Suppressor macrophage (primary cell): ENCODE measurements at regions not wholly inside any gene's neighbourhood (a gene's known extent, or its start where the extent isn't known, plus 50 kb on each side); places are given as distances from the start of the nearest gene placed in this dataset.
"Not testable (repeated sequence)": the region's sequence is repeated elsewhere in the genome, so short reads cannot be mapped to it uniquely, and the experiment has no call there.

Experiments used
- DNase-seq, 4 experiments: peaks; one replicate each; pipeline ENCODE4 v3.0.0-alpha.2; 2020 to 2022

GRCh38 chr15:70395164-70395563 is 297.4 kb upstream of the TLE3 start:
- DNase-seq: no peak

GRCh38 chr15:70390723-70391122 is 293.0 kb upstream of the TLE3 start:
- no peak for DNase-seq

DNA sequence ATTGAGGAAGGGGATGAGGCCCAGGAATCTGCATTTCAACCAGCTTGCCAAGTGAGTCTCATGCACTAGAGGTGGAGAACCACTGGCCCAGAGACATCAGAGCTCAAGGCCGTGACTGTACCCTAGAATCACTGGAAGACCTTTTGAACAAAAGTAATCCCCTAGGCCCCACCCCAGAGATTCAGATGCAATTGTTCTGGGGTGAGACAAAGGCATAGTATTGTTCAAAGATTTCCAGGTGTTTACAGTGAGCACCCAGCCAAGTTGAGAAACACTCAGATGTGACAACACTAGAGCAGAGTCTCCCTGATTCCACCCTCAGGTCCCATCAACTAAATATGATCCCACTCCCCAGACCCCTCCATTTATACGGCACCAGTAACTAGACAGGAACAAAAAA is 290.3 kb upstream of the TLE3 start:
- DNase-seq: no peak

DNA sequence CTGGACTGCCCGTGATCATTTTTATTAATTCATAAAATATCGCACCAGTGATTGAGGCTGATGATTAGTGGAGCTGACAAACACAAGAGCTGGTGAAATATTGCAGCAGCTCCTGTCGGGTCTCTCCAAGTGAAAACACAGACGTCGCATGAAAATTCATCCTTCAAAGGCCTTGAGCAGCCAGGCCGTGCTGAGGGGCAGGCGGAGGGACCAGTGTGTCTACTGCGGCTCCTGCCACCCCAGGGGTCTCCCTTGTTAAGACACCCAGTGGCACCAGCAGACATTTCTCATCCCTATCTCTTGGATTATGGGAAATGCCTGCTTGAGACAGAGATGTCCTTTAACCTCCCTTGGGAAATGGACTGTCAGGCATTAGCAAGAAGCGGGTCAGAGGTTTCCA is 289.4 kb upstream of the TLE3 start:
- no peak for DNase-seq

DNA sequence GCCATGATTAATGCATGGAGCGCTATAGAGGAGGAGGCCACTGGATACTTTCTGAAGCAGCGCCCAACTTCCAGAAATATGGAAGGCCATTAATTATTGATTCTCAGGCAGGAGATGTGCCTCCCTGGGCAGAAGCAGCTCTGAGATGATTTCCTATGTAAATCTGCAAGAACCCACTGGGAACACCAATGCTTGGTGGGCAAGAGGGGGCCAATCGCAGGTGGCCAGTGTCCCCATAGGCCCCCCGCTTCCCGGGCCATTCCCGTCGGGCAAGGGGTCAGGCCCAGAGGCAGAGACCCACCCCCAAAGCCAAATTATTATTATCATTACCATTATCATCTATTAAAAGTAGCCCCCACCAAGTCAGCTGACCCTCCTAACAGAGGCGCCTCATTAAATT is 288.0 kb upstream of the TLE3 start:
- no peak for DNase-seq

GRCh38 chr15:70385052-70385451 is 287.3 kb upstream of the TLE3 start:
- DNase-seq: peak in 1 of 4 experiments; percentile 17

GRCh38 chr15:70383856-70384255 is 286.1 kb upstream of the TLE3 start:
- DNase-seq: no peak

GRCh38 chr15:70382762-70383458 is 285.2 kb upstream of the TLE3 start:
- peak in 1 of 4 experiments; percentile 6 for DNase-seq

DNA sequence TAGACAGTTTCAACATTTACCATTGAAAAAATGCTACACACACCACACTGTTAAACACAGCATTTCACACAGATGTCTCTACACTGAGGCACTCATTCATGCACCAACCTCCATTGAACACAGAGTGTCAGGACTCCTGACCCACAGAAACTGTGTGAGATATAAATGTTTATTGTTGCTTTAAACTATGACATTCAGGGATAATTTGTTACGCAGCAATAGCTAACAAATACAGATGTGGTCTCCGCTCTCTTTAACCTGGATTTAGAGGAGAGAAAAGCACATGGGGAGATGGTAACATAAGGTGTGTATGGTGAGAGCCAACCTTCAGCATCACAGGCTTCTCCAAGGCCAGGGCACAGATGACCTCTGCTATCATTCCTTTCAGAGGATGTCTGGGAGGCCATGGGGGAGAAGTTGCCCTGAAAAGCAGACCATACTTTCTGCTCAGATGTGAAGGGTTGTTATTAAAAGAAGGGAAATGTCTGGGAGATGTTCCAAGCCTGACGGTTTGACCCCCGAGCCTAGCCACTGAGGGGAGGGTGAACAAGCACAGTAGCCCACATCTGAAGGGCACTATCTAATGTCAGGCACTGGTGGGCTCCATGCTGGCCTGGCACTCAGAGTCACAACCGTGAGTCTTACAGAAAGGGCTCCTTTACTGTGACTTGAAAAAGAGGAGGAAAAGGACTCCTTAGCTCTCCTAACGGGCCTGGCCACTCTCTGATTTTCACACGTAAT is 284.5 kb upstream of the TLE3 start:
- DNase-seq: no peak

- peak in 3 of 4 experiments; percentile 11 to 19 (median 16) for DNase-seq
Measured at GRCh38 chr15:70379938-70380883, 282.5 kb upstream of the TLE3 start.

DNA sequence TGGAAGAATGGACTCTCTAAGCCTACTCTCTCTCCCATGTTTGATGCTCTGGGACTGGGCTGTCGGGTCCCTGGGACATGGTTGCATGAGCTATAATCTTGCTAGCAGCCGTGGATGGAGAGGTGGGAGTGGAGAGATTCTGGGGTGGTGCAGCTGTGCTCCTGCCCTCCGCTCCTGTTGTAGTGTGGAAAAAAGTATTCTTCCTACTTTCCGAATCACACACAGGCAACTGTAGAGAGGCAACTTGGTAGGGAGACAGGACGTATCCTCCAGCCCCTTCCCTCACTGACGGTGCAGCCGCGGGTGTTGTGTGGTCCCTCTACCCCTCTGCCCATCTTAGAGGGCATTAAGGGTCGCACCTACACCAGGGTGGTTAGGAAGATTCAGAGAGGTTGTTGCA is 281.4 kb upstream of the TLE3 start:
- DNase-seq: no peak

- no peak for DNase-seq
Measured at GRCh38 chr15:70378126-70379031, 280.7 kb upstream of the TLE3 start.

GRCh38 chr15:70376929-70377691 is 279.4 kb upstream of the TLE3 start:
- peak; percentile 33 to 60 (median 50) for DNase-seq

GRCh38 chr15:70376031-70376928 is 278.6 kb upstream of the TLE3 start:
- peak in 1 of 4 experiments; percentile 30 for DNase-seq

DNA sequence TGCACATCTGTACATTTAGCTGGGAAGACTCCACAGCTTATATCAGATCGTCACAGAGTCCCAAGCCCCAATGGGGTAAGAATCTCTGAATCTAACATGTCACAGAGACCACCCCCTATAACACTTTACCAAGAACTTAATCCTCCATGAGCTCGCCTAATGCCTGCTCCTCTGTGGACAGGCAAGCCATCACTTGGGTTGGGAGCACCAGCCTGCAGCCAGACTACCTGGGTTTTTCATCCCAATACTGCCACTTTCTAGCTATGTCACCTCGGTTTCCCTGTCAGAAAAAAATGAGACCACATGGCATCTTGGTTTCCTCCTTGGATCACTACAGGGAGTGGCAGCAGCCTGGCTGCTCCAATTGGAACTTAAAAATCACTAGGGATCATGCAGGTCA is 277.9 kb upstream of the TLE3 start:
- no peak for DNase-seq

DNA sequence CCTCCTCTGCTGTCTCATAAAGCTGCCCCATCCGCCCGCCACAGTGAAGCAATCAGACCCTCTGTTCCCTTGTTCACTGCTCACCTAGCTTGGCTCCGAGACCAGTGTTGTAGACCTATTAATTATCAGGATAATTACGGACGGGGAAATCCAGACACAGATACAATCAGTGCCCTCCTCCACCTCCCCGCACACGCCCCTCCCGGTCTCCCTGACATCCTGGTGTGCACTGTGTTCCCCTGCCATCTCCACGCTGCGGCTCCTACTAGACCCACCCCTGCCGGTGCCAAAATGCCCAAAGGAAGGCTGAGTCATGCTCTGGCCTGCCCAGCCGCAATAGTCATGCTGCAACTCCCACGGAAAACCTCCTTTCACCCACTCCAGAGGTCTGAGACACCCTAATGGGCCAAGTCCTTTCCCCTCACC is 277.3 kb upstream of the TLE3 start:
- peak in 3 of 4 experiments; percentile 31 to 82 (median 39) for DNase-seq

GRCh38 chr15:70374096-70374495 is 276.4 kb upstream of the TLE3 start:
- DNase-seq: no peak

- not testable (repeated sequence) for DNase-seq
Measured at GRCh38 chr15:70373439-70373838, 275.7 kb upstream of the TLE3 start.

DNA sequence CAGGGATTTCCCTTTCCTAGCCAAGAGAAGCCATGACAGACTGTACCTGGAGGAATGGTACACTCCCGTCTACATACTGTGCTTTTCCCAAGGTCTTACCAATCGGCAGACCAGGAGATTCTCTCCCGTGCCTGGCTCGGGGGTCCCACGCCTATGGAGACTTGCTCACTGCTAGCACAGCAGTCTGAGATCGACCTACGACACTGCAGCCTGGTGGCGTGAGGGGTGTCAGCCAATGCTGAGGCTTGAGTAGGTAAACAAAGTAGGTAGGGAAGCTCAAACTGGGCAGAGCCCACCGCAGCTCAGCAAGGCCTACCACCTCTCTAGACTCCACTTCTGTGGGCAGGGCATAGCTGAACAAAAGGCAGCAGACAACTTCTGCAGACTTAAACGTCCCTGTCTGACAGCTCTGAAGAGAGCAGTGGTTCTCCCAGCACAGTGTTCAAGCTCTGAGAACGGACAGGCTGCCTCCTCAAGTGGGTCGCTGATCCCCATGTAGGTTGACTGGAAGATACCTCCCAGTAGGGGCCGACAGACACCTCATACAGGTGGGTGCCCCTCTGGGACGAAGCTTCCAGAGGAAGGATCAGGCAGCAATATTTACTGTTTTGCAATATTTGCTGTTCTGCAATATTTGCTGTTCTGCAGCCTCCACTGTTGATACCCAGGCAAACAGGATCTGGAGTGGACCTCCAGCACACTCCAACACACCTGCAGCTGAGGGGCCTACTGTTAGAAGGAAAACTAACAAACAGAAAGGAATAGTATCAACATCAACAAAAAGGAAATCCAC is 270.4 kb upstream of the TLE3 start:
- DNase-seq: not testable (repeated sequence)
